ENCODE measurements at regions not wholly inside any gene's neighbourhood (a gene's known extent, or its start where the extent isn't known, plus 50 kb on each side); places are given as distances from the start of the nearest gene placed in this dataset.

GRCh38 chr14:87067061-87067460, 925.9 kb downstream of the GALC start:
- H3K4me1 Mint-ChIP-seq (ENCODE audit: low read depth) = no peaks in the 10 kb centered on the region
- peaks cover 7% of the 10 kb centered on the region for H3K9me3 Mint-ChIP-seq
- no peak for TF ChIP-seq CTCF (IDR thresholded peaks at IDR 0.05)
- H3K4me1 ChIP-seq (ENCODE audit: insufficient read depth, low read length) = no peaks in the 10 kb centered on the region
- no peaks in the 10 kb centered on the region for H3K36me3 ChIP-seq (ENCODE audit: insufficient read depth, low read length)
- no peak for ATAC-seq (ENCODE audit: poor library complexity)
- POLR2A ChIA-PET = no interaction called here
- no peaks in the 10 kb centered on the region for H3K27me3 Mint-ChIP-seq
- no peaks in the 10 kb centered on the region for H3K36me3 Mint-ChIP-seq (ENCODE audit: low read depth)
- no peak overlapping the region for H3K27ac Mint-ChIP-seq
- no peaks in the 10 kb centered on the region for H3K27me3 ChIP-seq (ENCODE audit: control insufficient read depth in 1 of 2, insufficient read depth in 2 of 2, low read length in 2 of 2)
- H3K27ac ChIP-seq (ENCODE audit: low read depth in 1 of 2, low read length in 2 of 2) = no peak overlapping the region
- intact Hi-C loops (cut with DNase I, micrococcal nuclease) = no loop called here
- no peak for DNase-seq
- CTCF ChIA-PET = no interaction called here
- H3K4me3 ChIP-seq (ENCODE audit: low read length) = no peak overlapping the region
- H3K9me3 ChIP-seq (ENCODE audit: control insufficient read depth in 1 of 2, insufficient read depth in 1 of 2, low read length in 2 of 2) = peaks cover 0 to 3% of the 10 kb centered on the region in 2 experiments
- no peak overlapping the region for H3K4me3 Mint-ChIP-seq

- Histone ChIP-seq H3K27ac (ENCODE audit: low read depth in 1 of 2, low read length in 2 of 2) (no peak overlapping the region), H3K4me1 (ENCODE audit: insufficient read depth, low read length) (no peaks in the 10 kb centered on the region), H3K27me3 (ENCODE audit: control insufficient read depth in 1 of 2, insufficient read depth in 2 of 2, low read length in 2 of 2) (no peaks in the 10 kb centered on the region), H3K4me3 (ENCODE audit: low read length) (no peak overlapping the region), H3K9me3 (ENCODE audit: control insufficient read depth in 1 of 2, insufficient read depth in 1 of 2, low read length in 2 of 2) (peaks cover 0 to 3% of the 10 kb centered on the region in 2 experiments), H3K36me3 (ENCODE audit: insufficient read depth, low read length) (no peaks in the 10 kb centered on the region)
- Mint-ChIP-seq H3K36me3 (ENCODE audit: low read depth) (no peaks in the 10 kb centered on the region), H3K9me3 (peaks cover 7% of the 10 kb centered on the region), H3K4me3 (no peak overlapping the region), H3K4me1 (ENCODE audit: low read depth) (no peaks in the 10 kb centered on the region), H3K27me3 (no peaks in the 10 kb centered on the region), H3K27ac (no peak overlapping the region)
- ChIA-PET POLR2A (no interaction called here), CTCF (no interaction called here)
- intact Hi-C loops (cut with DNase I, micrococcal nuclease) = no loop called here
- TF ChIP-seq CTCF (IDR thresholded peaks at IDR 0.05) = no peak
- ATAC-seq (ENCODE audit: poor library complexity) (no peak), DNase-seq (no peak)
Measured at GRCh38 chr14:87066221-87066817, 926.7 kb downstream of the GALC start.

GRCh38 chr14:87065366-87065765, 927.6 kb downstream of the GALC start:
- Histone ChIP-seq H3K36me3 (ENCODE audit: insufficient read depth, low read length) (no peaks in the 10 kb centered on the region), H3K9me3 (ENCODE audit: control insufficient read depth in 1 of 2, insufficient read depth in 1 of 2, low read length in 2 of 2) (peaks cover 0 to 3% of the 10 kb centered on the region in 2 experiments), H3K4me3 (ENCODE audit: low read length) (no peak overlapping the region), H3K4me1 (ENCODE audit: insufficient read depth, low read length) (no peaks in the 10 kb centered on the region), H3K27ac (ENCODE audit: low read depth in 1 of 2, low read length in 2 of 2) (no peak overlapping the region), H3K27me3 (ENCODE audit: control insufficient read depth in 1 of 2, insufficient read depth in 2 of 2, low read length in 2 of 2) (no peaks in the 10 kb centered on the region)
- H3K36me3 Mint-ChIP-seq (ENCODE audit: low read depth) = no peaks in the 10 kb centered on the region
- ATAC-seq (ENCODE audit: poor library complexity) (no peak), DNase-seq (no peak)
- no peaks in the 10 kb centered on the region for H3K27me3 Mint-ChIP-seq
- H3K9me3 Mint-ChIP-seq = peaks cover 11% of the 10 kb centered on the region
- CTCF ChIA-PET = no interaction called here
- no peak overlapping the region for H3K27ac Mint-ChIP-seq
- no peaks in the 10 kb centered on the region for H3K4me1 Mint-ChIP-seq (ENCODE audit: low read depth)
- POLR2A ChIA-PET = no interaction called here
- intact Hi-C loops (cut with DNase I, micrococcal nuclease) = no loop called here
- no peak for TF ChIP-seq CTCF (IDR thresholded peaks at IDR 0.05)
- H3K4me3 Mint-ChIP-seq = no peak overlapping the region
